ENCODE measurements at regions not wholly inside any gene's neighbourhood (a gene's known extent, or its start where the extent isn't known, plus 50 kb on each side); places are given as distances from the start of the nearest gene placed in this dataset.
A peak's percentile ranks its signal among the peaks of the same experiment; 100 is the strongest.
"Not testable (repeated sequence)": the region's sequence is repeated elsewhere in the genome, so short reads cannot be mapped to it uniquely, and the experiment has no call there.

GRCh38 chr3:83230376-83230775 lies 1468.9 kb upstream of the GBE1 start:
- ChIA-PET CTCF (no interaction called here), POLR2A (ENCODE audit: low non-redundant PET) (no interaction called here)
- H3K27ac ChIP-seq: no peak overlapping the region
- DNase-seq (ENCODE audit: low spot score): no peak
- TF ChIP-seq, protein P1, sequence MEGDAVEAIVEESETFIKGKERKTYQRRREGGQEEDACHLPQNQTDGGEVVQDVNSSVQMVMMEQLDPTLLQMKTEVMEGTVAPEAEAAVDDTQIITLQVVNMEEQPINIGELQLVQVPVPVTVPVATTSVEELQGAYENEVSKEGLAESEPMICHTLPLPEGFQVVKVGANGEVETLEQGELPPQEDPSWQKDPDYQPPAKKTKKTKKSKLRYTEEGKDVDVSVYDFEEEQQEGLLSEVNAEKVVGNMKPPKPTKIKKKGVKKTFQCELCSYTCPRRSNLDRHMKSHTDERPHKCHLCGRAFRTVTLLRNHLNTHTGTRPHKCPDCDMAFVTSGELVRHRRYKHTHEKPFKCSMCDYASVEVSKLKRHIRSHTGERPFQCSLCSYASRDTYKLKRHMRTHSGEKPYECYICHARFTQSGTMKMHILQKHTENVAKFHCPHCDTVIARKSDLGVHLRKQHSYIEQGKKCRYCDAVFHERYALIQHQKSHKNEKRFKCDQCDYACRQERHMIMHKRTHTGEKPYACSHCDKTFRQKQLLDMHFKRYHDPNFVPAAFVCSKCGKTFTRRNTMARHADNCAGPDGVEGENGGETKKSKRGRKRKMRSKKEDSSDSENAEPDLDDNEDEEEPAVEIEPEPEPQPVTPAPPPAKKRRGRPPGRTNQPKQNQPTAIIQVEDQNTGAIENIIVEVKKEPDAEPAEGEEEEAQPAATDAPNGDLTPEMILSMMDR (conservative IDR thresholded peaks at IDR 0.05; ENCODE audit: low read depth): no peak

- H3K27ac ChIP-seq: no peak overlapping the region
- ChIA-PET POLR2A (ENCODE audit: low non-redundant PET) (no interaction called here), CTCF (no interaction called here)
- TF ChIP-seq, protein P1 (conservative IDR thresholded peaks at IDR 0.05; ENCODE audit: low read depth): no peak
- DNase-seq (ENCODE audit: low spot score): no peak
These were observed 1465.3 kb upstream of the GBE1 start for GRCh38 chr3:83226751-83227150.

- TF ChIP-seq, protein P1 (conservative IDR thresholded peaks at IDR 0.05; ENCODE audit: low read depth): no peak
- H3K27ac ChIP-seq: no peak overlapping the region
- ChIA-PET CTCF (interaction anchor here (0.6 kb wide), 1 partner anchor 934 kb away, joined by 4 read pairs; no protein-coding TSS in a partner anchor), POLR2A (ENCODE audit: low non-redundant PET) (no interaction called here)
- peak; percentile 0 for DNase-seq (ENCODE audit: low spot score)
These were observed 1462.8 kb upstream of the GBE1 start for GRCh38 chr3:83224101-83224868.

GRCh38 chr3:83218383-83219200 lies 1457.1 kb upstream of the GBE1 start:
- no peak for DNase-seq (ENCODE audit: low spot score)
- ChIA-PET POLR2A (ENCODE audit: low non-redundant PET) (no interaction called here), CTCF (no interaction called here)
- TF ChIP-seq, protein P1 (conservative IDR thresholded peaks at IDR 0.05; ENCODE audit: low read depth): no peak
- peak overlapping the region; percentile 64 for H3K27ac ChIP-seq

DNA sequence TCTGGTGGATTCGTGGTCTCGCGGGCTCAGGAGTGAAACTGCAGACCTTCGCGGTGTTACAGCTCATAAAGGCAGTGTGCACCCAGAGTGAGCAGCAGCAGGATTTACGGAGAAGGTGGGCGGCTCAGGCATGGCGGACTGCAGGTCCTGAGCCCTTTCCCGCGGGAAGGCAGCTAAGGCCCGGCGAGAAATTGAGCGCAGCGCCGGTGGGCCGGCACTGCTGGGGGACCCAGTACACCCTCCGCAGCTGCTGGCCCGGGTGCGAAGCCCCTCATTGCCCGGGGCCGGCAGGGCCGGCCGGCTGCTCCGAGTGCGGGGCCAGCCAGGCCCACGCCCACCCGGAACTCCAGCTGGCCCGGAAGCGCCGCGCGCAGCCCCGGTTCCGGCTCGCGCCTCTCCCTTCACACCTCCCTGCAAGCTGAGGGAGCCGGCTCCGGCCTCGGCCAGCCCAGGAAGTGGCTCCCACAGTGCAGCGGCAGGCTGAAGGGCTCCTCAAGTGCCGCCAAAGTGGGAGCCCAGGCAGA lies 1456.2 kb upstream of the GBE1 start:
- H3K27ac ChIP-seq: peak overlapping the region; percentile 64
- DNase-seq (ENCODE audit: low spot score); CTCF ChIA-PET; POLR2A ChIA-PET (ENCODE audit: low non-redundant PET): not testable (repeated sequence)

GRCh38 chr3:83216919-83217594 lies 1455.6 kb upstream of the GBE1 start:
- ChIA-PET CTCF (no interaction called here), POLR2A (ENCODE audit: low non-redundant PET) (no interaction called here)
- no peak for DNase-seq (ENCODE audit: low spot score)
- TF ChIP-seq, protein P1 (conservative IDR thresholded peaks at IDR 0.05; ENCODE audit: low read depth): no peak
- peak overlapping the region; percentile 64 for H3K27ac ChIP-seq

All from RWPE1 (cell line).